Ishikawa (cell line): ENCODE measurements at regions not wholly inside any gene's neighbourhood (a gene's known extent, or its start where the extent isn't known, plus 50 kb on each side); places are given as distances from the start of the nearest gene placed in this dataset.

ENCODE experiments used
- CEBPB ChIP-seq: IDR thresholded peaks from 2 replicates; pipeline ENCODE4 v1.6.1; 2012
- EP300 ChIP-seq: IDR thresholded peaks from 2 replicates; pipeline ENCODE4 v1.6.1; 2012; ENCODE audit warnings: borderline replicate concordance
- FOXM1 ChIP-seq: IDR thresholded peaks from 2 replicates; pipeline ENCODE4 v1.6.1; 2012; ENCODE audit warnings: low read depth, borderline replicate concordance
- MAX ChIP-seq: IDR thresholded peaks from 2 replicates; pipeline ENCODE4 v1.6.1; 2012
- TAF1 ChIP-seq: IDR thresholded peaks from 2 replicates; pipeline ENCODE4 v1.6.1; 2012; ENCODE audit warnings: low read depth, mild to moderate bottlenecking
- TCF12 ChIP-seq: IDR thresholded peaks from 2 replicates; pipeline ENCODE4 v1.6.1; 2012; ENCODE audit warnings: low read depth
- TEAD4 ChIP-seq: IDR thresholded peaks from 2 replicates; pipeline ENCODE4 v1.6.1; 2012
- USF1 ChIP-seq: IDR thresholded peaks from 2 replicates; pipeline ENCODE4 v1.6.1; 2012
- YY1 ChIP-seq: IDR thresholded peaks from 2 replicates; pipeline ENCODE4 v1.6.1; 2012; ENCODE audit warnings: low read depth

GRCh38 chr3:150238048-150238802 lies 169.9 kb upstream of the TSC22D2 start:
- TF ChIP-seq YY1: no peak
- no peak for TF ChIP-seq USF1
- TF ChIP-seq MAX: no peak
- no peak for TF ChIP-seq FOXM1
- TF ChIP-seq EP300: no peak
- TF ChIP-seq TCF12: no peak
- TF ChIP-seq TEAD4: no peak
- TF ChIP-seq TAF1: no peak
- no peak for TF ChIP-seq CEBPB
